ENCODE measurements at regions not wholly inside any gene's neighbourhood (a gene's known extent, or its start where the extent isn't known, plus 50 kb on each side); places are given as distances from the start of the nearest gene placed in this dataset.

DNA sequence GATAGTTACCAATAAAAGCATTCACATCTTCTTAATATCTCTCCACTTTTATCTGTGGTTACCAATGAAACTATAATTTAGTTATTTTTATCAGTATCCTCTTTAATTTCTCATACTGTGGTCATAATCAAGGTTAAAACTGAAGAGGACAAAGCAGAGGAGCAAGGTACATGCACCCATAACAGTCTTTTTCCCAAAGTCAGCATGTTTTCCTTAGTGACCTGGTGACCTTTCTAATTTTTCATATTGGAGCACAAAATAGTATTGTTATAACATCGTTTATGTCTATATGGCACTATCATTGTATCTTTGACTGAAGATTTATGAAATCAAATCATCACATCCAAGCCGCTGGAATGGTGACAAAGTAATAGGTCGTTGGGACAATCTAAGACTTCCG, 51.5 kb upstream of the CHORDC1 start:
- H3K9me3 Mint-ChIP-seq: peaks cover 0 to 4% (median 0%) of the 10 kb centered on the region in 5 donors
- DNase-seq: no peak
- Histone ChIP-seq H3K27me3 (ENCODE audit: insufficient read depth, low read length, poor library complexity, severe bottlenecking) (no peaks in the 10 kb centered on the region), H3K9me3 (ENCODE audit: low read length) (no peaks in the 10 kb centered on the region), H3K4me3 (ENCODE audit: low read length) (no peak overlapping the region), H3K27ac (ENCODE audit: low read depth, low read length) (no peak overlapping the region), H3K4me1 (ENCODE audit: insufficient read depth, low read length) (no peaks in the 10 kb centered on the region), H3K36me3 (ENCODE audit: insufficient read depth, low read length) (no peaks in the 10 kb centered on the region)
- H3K27me3 Mint-ChIP-seq: peaks cover 0 to 8% of the 10 kb centered on the region in 2 donors
- peak overlapping the region in 1 of 8 donors; percentile 15 for H3K27ac Mint-ChIP-seq
- ChIA-PET CTCF (no interaction called here), POLR2A (no interaction called here)
- H3K4me3 Mint-ChIP-seq: no peak overlapping the region
- H3K36me3 Mint-ChIP-seq: no peaks in the 10 kb centered on the region
- no peaks in the 10 kb centered on the region for H3K4me1 Mint-ChIP-seq

All from CD8-positive, alpha-beta memory T cell (primary cell).